ENCODE measurements at regions not wholly inside any gene's neighbourhood (a gene's known extent, or its start where the extent isn't known, plus 50 kb on each side); places are given as distances from the start of the nearest gene placed in this dataset.

- DNase-seq (ENCODE audit: extremely low spot score, insufficient read length, low read depth) (no peak), FAIRE-seq (no peak)
Observed at GRCh38 chr18:10032331-10033015, 118.7 kb downstream of the VAPA start.

GRCh38 chr18:10033016-10033399 lies 119.2 kb downstream of the VAPA start:
- DNase-seq (ENCODE audit: extremely low spot score, insufficient read length, low read depth) (no peak), FAIRE-seq (no peak)

- no peak for DNase-seq (ENCODE audit: extremely low spot score, insufficient read length, low read depth)
- FAIRE-seq = no peak
Observed at GRCh38 chr18:10035281-10035991, 121.6 kb downstream of the VAPA start.

GRCh38 chr18:10036479-10036878 lies 122.7 kb downstream of the VAPA start:
- DNase-seq (ENCODE audit: extremely low spot score, insufficient read length, low read depth) (no peak), FAIRE-seq (no peak)

- DNase-seq (ENCODE audit: extremely low spot score, insufficient read length, low read depth) = no peak
- FAIRE-seq = no peak
Observed at GRCh38 chr18:10037181-10037580, 123.4 kb downstream of the VAPA start.

- DNase-seq (ENCODE audit: extremely low spot score, insufficient read length, low read depth) = no peak
- no peak for FAIRE-seq
Observed at GRCh38 chr18:10038268-10038667, 124.5 kb downstream of the VAPA start.

GRCh38 chr18:10040287-10041011 lies 126.6 kb downstream of the VAPA start:
- DNase-seq (ENCODE audit: extremely low spot score, insufficient read length, low read depth) = no peak
- FAIRE-seq = no peak

GRCh38 chr18:10041180-10041579 lies 127.4 kb downstream of the VAPA start:
- no peak for DNase-seq (ENCODE audit: extremely low spot score, insufficient read length, low read depth)
- no peak for FAIRE-seq

GRCh38 chr18:10042492-10042891 lies 128.7 kb downstream of the VAPA start:
- DNase-seq (ENCODE audit: extremely low spot score, insufficient read length, low read depth) (no peak), FAIRE-seq (no peak)

- no peak for DNase-seq (ENCODE audit: extremely low spot score, insufficient read length, low read depth)
- no peak for FAIRE-seq
Observed at GRCh38 chr18:10044054-10044453, 130.2 kb downstream of the VAPA start.

- no peak for DNase-seq (ENCODE audit: extremely low spot score, insufficient read length, low read depth)
- no peak for FAIRE-seq
Observed at GRCh38 chr18:10045296-10045891, 131.6 kb downstream of the VAPA start.

- FAIRE-seq (no peak), DNase-seq (ENCODE audit: extremely low spot score, insufficient read length, low read depth) (no peak)
Observed at GRCh38 chr18:10046178-10046807, 132.5 kb downstream of the VAPA start.

GRCh38 chr18:10047237-10047636 lies 133.4 kb downstream of the VAPA start:
- DNase-seq (ENCODE audit: extremely low spot score, insufficient read length, low read depth) = no peak
- no peak for FAIRE-seq

- FAIRE-seq (no peak), DNase-seq (ENCODE audit: extremely low spot score, insufficient read length, low read depth) (no peak)
Observed at GRCh38 chr18:10049747-10050146, 135.9 kb downstream of the VAPA start.

GRCh38 chr18:10050956-10051355 lies 137.1 kb downstream of the VAPA start:
- no peak for FAIRE-seq

GRCh38 chr18:10051877-10052631 lies 138.2 kb downstream of the VAPA start:
- DNase-seq (ENCODE audit: extremely low spot score, insufficient read length, low read depth) (no peak), FAIRE-seq (no peak)

More at GRCh38 chr18:10050956-10051355, 137.1 kb downstream of the VAPA start:
- no peak for DNase-seq (ENCODE audit: extremely low spot score, insufficient read length, low read depth)

GRCh38 chr18:10052871-10053270 lies 139.1 kb downstream of the VAPA start:
- no peak for FAIRE-seq

GRCh38 chr18:10053861-10054260 lies 140.0 kb downstream of the VAPA start:
- DNase-seq (ENCODE audit: extremely low spot score, insufficient read length, low read depth) (no peak), FAIRE-seq (no peak)

More at GRCh38 chr18:10052871-10053270, 139.1 kb downstream of the VAPA start:
- no peak for DNase-seq (ENCODE audit: extremely low spot score, insufficient read length, low read depth)

- DNase-seq (ENCODE audit: extremely low spot score, insufficient read length, low read depth) (no peak), FAIRE-seq (no peak)
Observed at GRCh38 chr18:10054366-10054765, 140.6 kb downstream of the VAPA start.
